ENCODE measurements at regions not wholly inside any gene's neighbourhood (a gene's known extent, or its start where the extent isn't known, plus 50 kb on each side); places are given as distances from the start of the nearest gene placed in this dataset.

- TF ChIP-seq EP300 (conservative IDR thresholded peaks at IDR 0.05; ENCODE audit: poor library complexity, severe bottlenecking) (no peak), RAD21 (conservative IDR thresholded peaks at IDR 0.05) (no peak), REST (IDR thresholded peaks at IDR 0.05; ENCODE audit: borderline replicate concordance) (no peak), POLR2AphosphoS5 (IDR thresholded peaks at IDR 0.05) (no peak), EZH2 (IDR thresholded peaks at IDR 0.05; ENCODE audit: borderline replicate concordance, insufficient read depth, low read length, poor library complexity, severe bottlenecking) (no peak), MXI1 (conservative IDR thresholded peaks at IDR 0.05; ENCODE audit: poor library complexity, severe bottlenecking) (no peak), TAF1 (IDR thresholded peaks at IDR 0.05; ENCODE audit: low read depth) (no peak), SMC3 (conservative IDR thresholded peaks at IDR 0.05; ENCODE audit: poor library complexity) (no peak)
- TF ChIP-seq, protein P1, sequence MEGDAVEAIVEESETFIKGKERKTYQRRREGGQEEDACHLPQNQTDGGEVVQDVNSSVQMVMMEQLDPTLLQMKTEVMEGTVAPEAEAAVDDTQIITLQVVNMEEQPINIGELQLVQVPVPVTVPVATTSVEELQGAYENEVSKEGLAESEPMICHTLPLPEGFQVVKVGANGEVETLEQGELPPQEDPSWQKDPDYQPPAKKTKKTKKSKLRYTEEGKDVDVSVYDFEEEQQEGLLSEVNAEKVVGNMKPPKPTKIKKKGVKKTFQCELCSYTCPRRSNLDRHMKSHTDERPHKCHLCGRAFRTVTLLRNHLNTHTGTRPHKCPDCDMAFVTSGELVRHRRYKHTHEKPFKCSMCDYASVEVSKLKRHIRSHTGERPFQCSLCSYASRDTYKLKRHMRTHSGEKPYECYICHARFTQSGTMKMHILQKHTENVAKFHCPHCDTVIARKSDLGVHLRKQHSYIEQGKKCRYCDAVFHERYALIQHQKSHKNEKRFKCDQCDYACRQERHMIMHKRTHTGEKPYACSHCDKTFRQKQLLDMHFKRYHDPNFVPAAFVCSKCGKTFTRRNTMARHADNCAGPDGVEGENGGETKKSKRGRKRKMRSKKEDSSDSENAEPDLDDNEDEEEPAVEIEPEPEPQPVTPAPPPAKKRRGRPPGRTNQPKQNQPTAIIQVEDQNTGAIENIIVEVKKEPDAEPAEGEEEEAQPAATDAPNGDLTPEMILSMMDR (IDR thresholded peaks at IDR 0.05; ENCODE audit: poor library complexity, severe bottlenecking): no peak
Measured at GRCh38 chr1:38296047-38296446, 249.5 kb upstream of the POU3F1 start.

All from neural cell (in vitro differentiated cells).